HEK293 (cell line): ENCODE measurements at regions not wholly inside any gene's neighbourhood (a gene's known extent, or its start where the extent isn't known, plus 50 kb on each side); places are given as distances from the start of the nearest gene placed in this dataset.

Experiments used
- CTCF ChIA-PET: fragments of 350-600 bp; formaldehyde crosslinking; extraction: SDS; loops from one replicate; lab custom pipeline; 2021; ENCODE audit warnings: antibody characterized with exemption; lab: Yijun Ruan, JAX
- POLR2A ChIA-PET: fragments of 300-600 bp; formaldehyde crosslinking; extraction: SDS; loops from one replicate; lab custom pipeline; 2020; ENCODE audit warnings: antibody characterized with exemption, inconsistent platforms; lab: Yijun Ruan, JAX
- H3K27ac ChIP-seq: fragments of 200-500 bp; sonication (Bioruptor generic); 2 replicates; pipeline ENCODE4 v1.5.1; 2014; ENCODE audit warnings: low read depth, low read length, control low read depth, inconsistent platforms; ENCODE audit errors: extremely low read depth
- H3K36me3 ChIP-seq, 2 experiments: fragments of 200-500 bp in 1 of 2; sonication (Bioruptor generic) in 1 of 2; 1 replicate in 1 of 2; 2 replicates in 1 of 2; pipeline ENCODE4 v1.5.1; 2014 to 2017; ENCODE audit warnings: inconsistent platforms in 2 of 2, low read length in 2 of 2; ENCODE audit not compliant: control insufficient read depth in 2 of 2, insufficient read depth in 1 of 2
- H3K4me1 ChIP-seq: fragments of 200-500 bp; sonication (Bioruptor generic); 2 replicates; pipeline ENCODE4 v1.5.1; 2014; ENCODE audit warnings: mild to moderate bottlenecking, low read length, inconsistent platforms; ENCODE audit not compliant: control insufficient read depth, insufficient read depth
- H3K4me3 ChIP-seq: 2 replicates; pipeline ENCODE4 v1.5.1; 2011; ENCODE audit warnings: low read depth, mild to moderate bottlenecking, control low read depth, low read length, moderate library complexity
- H3K9me3 ChIP-seq: fragments of 200-500 bp; sonication (Bioruptor generic); 2 replicates; pipeline ENCODE4 v1.5.1; 2014; ENCODE audit warnings: low read depth, low read length, inconsistent platforms; ENCODE audit not compliant: control insufficient read depth, insufficient read depth
- GFI1B ChIP-seq: fragments of 450-650 bp; formaldehyde crosslinking; IDR thresholded peaks from 2 replicates; pipeline ENCODE4 v1.5.1; 2016; ENCODE audit warnings: missing biosample characterization, missing genetic modification characterization
- GLIS1 ChIP-seq: fragments of 450-650 bp; formaldehyde crosslinking; IDR thresholded peaks from 2 replicates; pipeline ENCODE4 v1.5.1; 2016; ENCODE audit warnings: missing biosample characterization, missing genetic modification characterization
- IKZF3 ChIP-seq: fragments of 450-650 bp; IDR thresholded peaks from 2 replicates; pipeline ENCODE4 v1.5.0; 2018; ENCODE audit warnings: missing biosample characterization, mild to moderate bottlenecking, missing genetic modification characterization, moderate library complexity
- KLF9 ChIP-seq: fragments of 450-650 bp; formaldehyde crosslinking; IDR thresholded peaks from 2 replicates; pipeline ENCODE4 v1.5.1; 2016; ENCODE audit warnings: missing biosample characterization, missing genetic modification characterization, low read depth
- SCRT2 ChIP-seq: fragments of 450-650 bp; formaldehyde crosslinking; IDR thresholded peaks from 2 replicates; pipeline ENCODE4 v1.5.1; 2016; ENCODE audit warnings: missing biosample characterization, missing genetic modification characterization
- TCF7L2 ChIP-seq: IDR thresholded peaks from 2 replicates; pipeline ENCODE4 v1.6.1; 2011; ENCODE audit warnings: low read depth, mild to moderate bottlenecking, inconsistent platforms, low read length, moderate library complexity, borderline replicate concordance
- ZBTB49 ChIP-seq: fragments of 450-650 bp; formaldehyde crosslinking; IDR thresholded peaks from 2 replicates; pipeline ENCODE4 v1.5.1; 2016; ENCODE audit warnings: missing biosample characterization, missing genetic modification characterization, low read depth
- ZBTB7A ChIP-seq: fragments of 450-650 bp; formaldehyde crosslinking; IDR thresholded peaks from 2 replicates; pipeline ENCODE4 v1.5.1; 2016; ENCODE audit warnings: low read depth, missing biosample characterization, missing genetic modification characterization
- ZNF221 ChIP-seq: fragments of 450-650 bp; formaldehyde crosslinking; IDR thresholded peaks from 2 replicates; pipeline ENCODE4 v1.5.1; 2017; ENCODE audit warnings: missing biosample characterization, missing genetic modification characterization, borderline replicate concordance
- ZNF23 ChIP-seq: fragments of 450-650 bp; formaldehyde crosslinking; IDR thresholded peaks from 2 replicates; pipeline ENCODE4 v1.5.1; 2016; ENCODE audit warnings: missing biosample characterization, missing genetic modification characterization, borderline replicate concordance
- ZNF239 ChIP-seq: fragments of 450-650 bp; formaldehyde crosslinking; IDR thresholded peaks from 2 replicates; pipeline ENCODE4 v1.5.1; 2016; ENCODE audit warnings: missing biosample characterization, missing genetic modification characterization
- ZNF394 ChIP-seq: fragments of 450-650 bp; formaldehyde crosslinking; IDR thresholded peaks from 2 replicates; pipeline ENCODE4 v1.5.1; 2016; ENCODE audit warnings: missing biosample characterization, missing genetic modification characterization, mild to moderate bottlenecking, moderate library complexity, borderline replicate concordance
- ZNF426 ChIP-seq: fragments of 450-650 bp; formaldehyde crosslinking; IDR thresholded peaks from 2 replicates; pipeline ENCODE4 v1.5.1; 2017; ENCODE audit warnings: missing biosample characterization, missing genetic modification characterization, mild to moderate bottlenecking, inconsistent platforms, moderate library complexity
- ZNF529 ChIP-seq: fragments of 450-650 bp; formaldehyde crosslinking; IDR thresholded peaks from 2 replicates; pipeline ENCODE4 v1.5.1; 2017; ENCODE audit warnings: missing genetic modification characterization, missing biosample characterization; ENCODE audit not compliant: insufficient replicate concordance
- ZNF596 ChIP-seq: fragments of 450-650 bp; IDR thresholded peaks from 2 replicates; pipeline ENCODE4 v1.5.0; 2018; ENCODE audit warnings: missing biosample characterization, mild to moderate bottlenecking, missing genetic modification characterization, moderate library complexity
- ZNF600 ChIP-seq: fragments of 450-650 bp; formaldehyde crosslinking; IDR thresholded peaks from 2 replicates; pipeline ENCODE4 v1.5.1; 2016; ENCODE audit warnings: missing biosample characterization, missing genetic modification characterization
- ZNF623 ChIP-seq: fragments of 450-650 bp; formaldehyde crosslinking; IDR thresholded peaks from 2 replicates; pipeline ENCODE4 v1.5.1; 2016; ENCODE audit warnings: missing biosample characterization, missing genetic modification characterization
- ZNF626 ChIP-seq: fragments of 450-650 bp; sonication (Bioruptor Pico); formaldehyde crosslinking; IDR thresholded peaks from 2 replicates; pipeline ENCODE4 v1.5.1; 2018; ENCODE audit warnings: missing biosample characterization, missing genetic modification characterization, inconsistent platforms
- ZNF639 ChIP-seq: fragments of 450-650 bp; formaldehyde crosslinking; IDR thresholded peaks from 2 replicates; pipeline ENCODE4 v1.5.1; 2016; ENCODE audit warnings: missing biosample characterization, missing genetic modification characterization
- ZNF654 ChIP-seq: fragments of 450-650 bp; formaldehyde crosslinking; IDR thresholded peaks from 2 replicates; pipeline ENCODE4 v1.5.1; 2016; ENCODE audit warnings: low read depth, missing biosample characterization, missing genetic modification characterization
- ZNF660 ChIP-seq: fragments of 450-650 bp; IDR thresholded peaks from 2 replicates; pipeline ENCODE4 v1.5.1; 2018; ENCODE audit warnings: missing biosample characterization, mild to moderate bottlenecking, missing genetic modification characterization
- ZNF776 ChIP-seq: fragments of 450-650 bp; formaldehyde crosslinking; IDR thresholded peaks from 2 replicates; pipeline ENCODE4 v1.5.0; 2017; ENCODE audit warnings: missing biosample characterization, missing genetic modification characterization, borderline replicate concordance
- ZXDB ChIP-seq: fragments of 450-650 bp; formaldehyde crosslinking; IDR thresholded peaks from 2 replicates; pipeline ENCODE4 v1.5.1; 2016; ENCODE audit warnings: missing biosample characterization, missing genetic modification characterization
- TF ChIP-seq, protein P1 (sequence below): fragments of 450-650 bp; formaldehyde crosslinking; IDR thresholded peaks from 2 replicates; pipeline ENCODE4 v1.5.1; 2016; ENCODE audit warnings: missing biosample characterization, missing genetic modification characterization
- TF ChIP-seq, protein P2 (sequence below): fragments of 450-650 bp; formaldehyde crosslinking; IDR thresholded peaks from 2 replicates; pipeline ENCODE4 v1.5.1; 2016; ENCODE audit warnings: missing biosample characterization, missing genetic modification characterization

DNA sequence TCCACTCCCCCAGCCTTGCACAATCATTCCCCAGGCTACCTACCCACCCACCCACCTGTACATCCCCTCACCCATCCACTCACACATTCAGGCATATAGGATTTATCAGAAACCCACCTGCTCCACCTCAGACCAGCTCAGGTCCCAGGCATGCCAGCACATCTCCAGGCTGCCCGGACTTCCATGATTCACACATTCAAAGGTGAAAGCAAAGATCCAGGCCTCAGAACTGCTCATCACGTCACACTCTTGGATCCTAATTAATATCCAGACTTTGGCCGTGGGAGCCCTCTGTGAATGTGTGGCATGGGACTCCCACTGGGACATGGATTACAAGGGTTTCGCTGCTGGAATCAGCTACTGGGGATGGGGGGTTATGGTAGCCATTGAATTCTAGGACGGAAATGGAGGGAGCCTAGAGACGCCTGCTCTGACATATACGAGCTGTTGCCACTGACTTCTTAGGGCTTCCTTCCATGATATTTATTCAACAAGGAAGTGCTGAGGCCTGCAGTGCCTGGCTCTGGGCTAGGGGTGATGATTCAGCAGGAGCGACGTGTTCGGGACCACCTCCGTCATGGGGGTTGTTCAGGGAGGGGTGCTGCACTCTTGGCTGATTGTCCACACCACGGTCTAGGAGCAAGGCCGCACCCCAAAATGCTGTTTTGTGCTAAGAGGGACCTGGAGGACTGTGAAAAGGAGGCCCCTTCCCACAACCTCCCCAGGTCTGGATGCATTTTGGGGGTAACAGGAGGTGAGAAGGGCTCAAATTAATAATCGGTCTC is 56.9 kb upstream of the ADRA2C start:
- POLR2A ChIA-PET = no interaction called here
- no peak overlapping the region for H3K4me3 ChIP-seq
- no peak overlapping the region for H3K27ac ChIP-seq
- H3K36me3 ChIP-seq = no peaks in the 10 kb centered on the region
- no peaks in the 10 kb centered on the region for H3K4me1 ChIP-seq
- TF ChIP-seq ZNF221 (tag by site-specific recombination) (no peak), ZNF654 (tag by site-specific recombination) (no peak), ZNF623 (no peak), ZNF626 (no peak), SCRT2 (tag by site-specific recombination) (no peak), ZNF239 (tag by site-specific recombination) (no peak), ZBTB49 (tag by site-specific recombination) (no peak), ZNF639 (no peak), ZXDB (tag by site-specific recombination) (no peak), KLF9 (tag by site-specific recombination) (no peak), TCF7L2 (no peak), ZNF600 (tag by site-specific recombination) (no peak), ZNF23 (tag by site-specific recombination) (no peak), GFI1B (tag by site-specific recombination) (no peak), ZNF426 (tag by site-specific recombination) (no peak)
- TF ChIP-seq, protein P1, sequence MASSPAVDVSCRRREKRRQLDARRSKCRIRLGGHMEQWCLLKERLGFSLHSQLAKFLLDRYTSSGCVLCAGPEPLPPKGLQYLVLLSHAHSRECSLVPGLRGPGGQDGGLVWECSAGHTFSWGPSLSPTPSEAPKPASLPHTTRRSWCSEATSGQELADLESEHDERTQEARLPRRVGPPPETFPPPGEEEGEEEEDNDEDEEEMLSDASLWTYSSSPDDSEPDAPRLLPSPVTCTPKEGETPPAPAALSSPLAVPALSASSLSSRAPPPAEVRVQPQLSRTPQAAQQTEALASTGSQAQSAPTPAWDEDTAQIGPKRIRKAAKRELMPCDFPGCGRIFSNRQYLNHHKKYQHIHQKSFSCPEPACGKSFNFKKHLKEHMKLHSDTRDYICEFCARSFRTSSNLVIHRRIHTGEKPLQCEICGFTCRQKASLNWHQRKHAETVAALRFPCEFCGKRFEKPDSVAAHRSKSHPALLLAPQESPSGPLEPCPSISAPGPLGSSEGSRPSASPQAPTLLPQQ (tag by site-specific recombination) = no peak
- H3K9me3 ChIP-seq = no peaks in the 10 kb centered on the region
- CTCF ChIA-PET = interaction anchor here (0.7 kb wide), 1 partner anchor 98 kb away, joined by 3 read pairs; no protein-coding TSS in a partner anchor

GRCh38 chr4:3708611-3709010 is 57.6 kb upstream of the ADRA2C start:
- Histone ChIP-seq H3K36me3 (no peaks in the 10 kb centered on the region), H3K9me3 (no peaks in the 10 kb centered on the region), H3K4me1 (no peaks in the 10 kb centered on the region), H3K27ac (no peak overlapping the region), H3K4me3 (no peak overlapping the region)
- TF ChIP-seq ZNF529 (tag by site-specific recombination) (no peak), GLIS1 (tag by site-specific recombination) (no peak), ZNF776 (tag by site-specific recombination) (no peak), ZBTB7A (tag by site-specific recombination) (no peak), ZNF596 (no peak), IKZF3 (tag by site-specific recombination) (no peak), ZNF394 (tag by site-specific recombination) (no peak), ZNF660 (no peak)
- TF ChIP-seq, protein P2, sequence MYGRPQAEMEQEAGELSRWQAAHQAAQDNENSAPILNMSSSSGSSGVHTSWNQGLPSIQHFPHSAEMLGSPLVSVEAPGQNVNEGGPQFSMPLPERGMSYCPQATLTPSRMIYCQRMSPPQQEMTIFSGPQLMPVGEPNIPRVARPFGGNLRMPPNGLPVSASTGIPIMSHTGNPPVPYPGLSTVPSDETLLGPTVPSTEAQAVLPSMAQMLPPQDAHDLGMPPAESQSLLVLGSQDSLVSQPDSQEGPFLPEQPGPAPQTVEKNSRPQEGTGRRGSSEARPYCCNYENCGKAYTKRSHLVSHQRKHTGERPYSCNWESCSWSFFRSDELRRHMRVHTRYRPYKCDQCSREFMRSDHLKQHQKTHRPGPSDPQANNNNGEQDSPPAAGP (tag by site-specific recombination) = no peak
- TF ChIP-seq, protein P1 (tag by site-specific recombination) = no peak
- ChIA-PET POLR2A (no interaction called here), CTCF (no interaction called here)
